Fibroblast of gingiva (primary cell): ENCODE measurements at regions not wholly inside any gene's neighbourhood (a gene's known extent, or its start where the extent isn't known, plus 50 kb on each side); places are given as distances from the start of the nearest gene placed in this dataset.

Experiments
- DNase-seq: peaks from one replicate; pipeline ENCODE4 v3.0.0-alpha.2; 2011; ENCODE audit warnings: low read depth

DNA sequence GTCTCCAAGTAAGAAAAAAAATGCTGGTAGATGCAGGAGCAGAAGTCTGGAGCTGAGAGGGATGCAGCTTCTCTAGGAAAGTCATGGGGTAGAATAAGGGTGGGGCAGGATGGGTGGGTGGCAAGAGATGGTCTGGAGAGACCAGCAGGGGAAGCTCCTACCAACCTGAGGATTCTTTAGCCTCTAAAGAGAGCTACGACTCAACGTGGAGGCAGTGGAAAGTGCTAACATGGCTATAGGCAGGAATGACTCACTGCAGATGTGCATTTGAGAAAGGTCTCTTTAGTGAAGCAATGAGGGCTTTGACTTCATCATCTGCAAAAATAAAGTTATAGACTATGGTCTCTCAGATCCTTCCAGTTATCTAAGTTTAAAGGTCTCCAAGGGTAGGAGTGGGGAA, 722.8 kb upstream of the RAB6C start:
- no peak for DNase-seq

DNA sequence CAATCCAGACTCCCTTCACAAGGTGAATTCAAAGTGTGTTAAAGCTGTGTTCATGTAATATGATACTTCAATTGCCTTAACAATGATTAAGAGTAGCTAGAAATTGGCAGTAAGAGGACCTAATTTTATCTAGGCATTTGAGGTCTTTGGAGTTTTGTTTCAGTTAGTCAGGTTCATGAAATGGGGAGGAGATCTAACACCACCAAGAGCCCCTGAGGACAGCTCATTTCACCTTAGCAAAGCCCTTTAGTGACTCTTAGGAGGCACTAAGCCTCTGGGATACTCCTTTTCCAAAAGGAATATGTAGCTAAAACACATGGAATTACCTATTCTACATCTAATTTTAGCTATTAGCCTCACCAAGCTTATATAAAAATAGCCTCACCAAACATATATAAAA, 716.5 kb upstream of the RAB6C start:
- DNase-seq = no peak

DNA sequence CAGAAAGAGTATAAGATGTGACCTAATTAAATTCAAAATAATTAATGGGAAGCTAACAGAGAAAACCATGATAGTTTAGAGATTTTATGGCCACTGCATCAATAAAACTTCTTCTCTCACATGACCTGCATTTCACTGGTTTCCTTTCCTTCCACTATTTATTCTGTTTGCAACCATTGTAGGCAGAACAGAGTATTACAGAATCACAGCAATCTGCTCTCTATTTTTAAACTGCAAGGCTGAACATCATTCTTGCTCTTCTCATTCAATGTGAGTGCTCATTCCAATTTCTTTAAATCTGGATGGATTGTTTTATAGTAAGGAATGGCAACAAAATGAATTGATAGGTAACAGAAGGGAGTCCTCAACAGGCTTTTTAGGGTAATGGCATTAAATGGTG, 715.5 kb upstream of the RAB6C start:
- no peak for DNase-seq

DNA sequence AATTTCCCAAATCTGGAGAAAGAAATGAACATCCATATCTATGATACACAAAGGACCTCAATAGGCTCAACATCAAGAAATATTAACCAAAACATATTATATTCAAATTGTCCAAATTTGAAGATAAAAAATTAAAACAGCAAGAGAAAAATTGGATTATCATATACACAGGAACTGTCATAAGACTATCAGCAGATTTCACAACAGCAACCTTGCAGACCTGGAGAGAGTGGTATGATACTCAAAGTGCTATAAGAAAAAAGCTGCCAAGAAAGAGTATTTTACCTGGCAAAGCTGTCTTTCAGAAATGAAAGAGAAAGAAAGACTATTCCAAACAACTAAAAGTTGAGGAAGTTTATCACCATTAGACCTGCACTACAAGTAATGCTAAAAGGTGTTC, 711.9 kb upstream of the RAB6C start:
- no peak for DNase-seq

DNA sequence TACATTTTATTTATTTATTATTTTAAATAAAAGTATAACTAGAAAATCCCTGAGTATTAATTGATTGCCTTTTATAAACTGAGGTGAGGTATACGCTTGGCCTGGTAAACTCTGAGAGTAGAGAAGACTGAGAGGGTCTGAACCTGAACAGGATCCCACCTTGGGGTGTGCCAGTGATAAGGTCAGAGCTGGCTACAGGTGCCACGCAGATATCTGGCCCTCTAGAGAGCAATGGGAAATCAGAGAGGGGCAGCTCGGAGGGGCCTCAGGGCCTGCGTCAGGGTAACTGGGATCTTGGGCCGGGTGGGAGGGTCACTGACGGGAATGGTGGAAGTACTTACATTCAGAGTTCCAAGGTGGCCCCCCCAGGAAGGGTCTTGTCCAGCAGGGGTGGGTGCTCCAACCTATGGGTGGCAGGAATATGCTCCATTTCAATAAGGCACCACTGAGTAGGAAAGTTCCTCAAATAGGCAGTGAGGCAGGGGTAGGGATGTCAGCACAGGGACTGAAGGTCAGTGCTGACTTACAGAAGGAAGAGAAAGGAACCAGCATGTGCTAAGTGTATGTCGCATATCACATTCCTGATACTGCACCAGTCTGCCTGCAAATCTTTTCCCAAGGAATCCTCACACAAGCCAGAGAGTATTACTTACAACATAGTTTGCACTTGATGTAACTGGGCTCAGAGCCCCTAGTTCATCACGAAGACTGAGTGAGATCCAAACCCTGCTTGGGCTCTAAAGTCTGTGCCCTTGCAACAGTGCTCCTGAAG, 706.0 kb upstream of the RAB6C start:
- no peak for DNase-seq

DNA sequence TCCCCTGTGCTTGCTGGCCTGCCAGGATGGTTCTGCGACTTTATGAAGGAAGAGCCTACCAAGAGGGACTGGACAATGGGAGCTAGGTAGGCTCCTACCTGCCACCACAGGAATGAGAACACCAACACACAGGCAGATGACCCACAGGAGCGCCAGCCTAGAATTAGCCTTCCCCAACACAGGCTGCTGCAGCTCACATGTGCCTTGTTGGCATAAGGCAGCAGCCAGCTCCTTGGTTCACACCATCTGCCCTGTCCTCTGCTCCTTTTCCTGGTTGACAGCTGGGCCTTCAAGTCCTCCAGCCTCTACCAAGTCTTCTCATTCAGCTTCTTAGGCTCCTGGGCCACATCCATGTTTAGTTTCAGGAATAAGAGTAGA, 705.4 kb upstream of the RAB6C start:
- no peak for DNase-seq

DNA sequence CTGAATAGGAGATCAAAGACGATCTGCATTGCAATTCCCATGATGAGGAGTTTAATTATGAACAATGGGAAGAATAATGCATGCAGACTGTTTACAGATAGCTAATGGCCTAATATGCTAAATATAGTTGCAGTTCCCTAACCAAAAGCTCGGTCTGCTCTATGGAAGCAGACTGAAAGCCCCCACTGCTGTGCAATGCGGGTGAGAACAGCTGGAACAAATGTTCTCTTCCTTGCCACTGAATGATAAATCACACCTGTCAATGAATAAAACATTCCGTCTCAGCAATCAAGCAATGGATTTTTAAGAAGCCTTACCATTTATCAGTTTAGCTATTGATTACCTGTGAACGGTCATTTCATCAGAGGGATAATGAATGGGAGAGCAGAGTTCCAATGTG, 704.5 kb upstream of the RAB6C start:
- no peak for DNase-seq

DNA sequence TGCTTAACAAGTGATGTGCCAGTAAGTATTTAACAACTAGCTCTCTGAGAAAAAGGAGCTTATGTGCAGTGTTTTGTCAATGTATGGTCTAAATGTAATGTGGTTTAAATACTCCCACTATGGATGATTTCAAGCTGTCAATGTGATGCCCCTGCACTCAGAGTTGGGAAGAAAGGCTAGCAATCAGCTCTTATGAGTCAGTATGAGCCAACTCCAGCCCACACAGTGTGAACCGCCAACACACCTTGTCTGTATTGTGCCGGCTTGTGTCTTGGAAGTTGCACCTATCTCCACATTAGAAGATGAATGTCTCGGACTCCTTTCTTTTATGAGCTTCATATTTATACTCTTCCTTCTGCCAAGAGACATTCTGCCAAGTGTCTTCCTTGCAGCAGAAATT, 703.8 kb upstream of the RAB6C start:
- DNase-seq = no peak

DNA sequence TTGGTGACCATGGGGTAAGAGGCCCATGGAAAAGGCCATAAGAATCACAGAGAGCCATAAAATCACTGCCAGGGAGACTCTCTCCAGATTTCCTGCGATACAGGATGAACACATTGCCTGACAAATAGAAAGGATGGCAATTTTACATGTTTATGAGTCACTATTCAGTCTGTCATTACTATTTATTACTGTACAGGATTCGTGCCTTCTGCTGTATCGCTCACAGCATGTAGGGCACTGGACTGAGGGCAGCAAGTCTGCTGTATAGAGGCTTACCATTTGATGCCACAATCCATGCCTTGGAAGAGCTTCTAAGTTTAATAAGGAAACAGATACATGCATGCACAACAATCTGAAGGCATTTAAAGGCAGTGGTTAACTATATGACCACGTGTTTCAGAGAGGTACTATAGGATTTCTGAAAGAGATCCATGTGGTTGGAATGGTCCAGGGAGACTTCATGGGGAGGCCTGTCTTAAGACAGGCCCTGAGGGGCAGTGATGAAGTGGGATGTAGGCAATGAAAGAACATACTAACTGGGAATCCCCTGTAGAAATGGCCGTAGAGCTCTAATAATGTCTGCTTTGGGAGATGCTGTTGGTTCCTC, 702.4 kb upstream of the RAB6C start:
- no peak for DNase-seq

DNA sequence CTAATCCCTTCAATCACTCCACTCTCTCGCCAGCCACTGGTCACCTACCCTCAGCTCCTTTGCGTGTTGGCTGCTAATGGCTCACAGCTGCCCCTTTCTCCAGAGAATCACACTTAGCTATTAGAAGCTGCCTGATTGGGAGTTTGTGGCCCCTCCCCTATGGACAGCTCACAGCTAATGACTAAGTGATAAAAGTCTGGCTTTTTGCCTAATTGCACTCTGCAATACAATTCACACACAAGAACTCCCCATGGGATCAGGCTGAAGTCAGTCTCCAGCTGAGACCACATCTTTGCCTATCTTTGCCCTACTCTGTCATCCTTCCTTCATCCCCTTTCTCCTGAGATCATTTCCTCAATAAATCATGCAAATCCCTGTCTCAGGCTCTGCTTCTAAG, 701.9 kb upstream of the RAB6C start:
- no peak for DNase-seq

DNA sequence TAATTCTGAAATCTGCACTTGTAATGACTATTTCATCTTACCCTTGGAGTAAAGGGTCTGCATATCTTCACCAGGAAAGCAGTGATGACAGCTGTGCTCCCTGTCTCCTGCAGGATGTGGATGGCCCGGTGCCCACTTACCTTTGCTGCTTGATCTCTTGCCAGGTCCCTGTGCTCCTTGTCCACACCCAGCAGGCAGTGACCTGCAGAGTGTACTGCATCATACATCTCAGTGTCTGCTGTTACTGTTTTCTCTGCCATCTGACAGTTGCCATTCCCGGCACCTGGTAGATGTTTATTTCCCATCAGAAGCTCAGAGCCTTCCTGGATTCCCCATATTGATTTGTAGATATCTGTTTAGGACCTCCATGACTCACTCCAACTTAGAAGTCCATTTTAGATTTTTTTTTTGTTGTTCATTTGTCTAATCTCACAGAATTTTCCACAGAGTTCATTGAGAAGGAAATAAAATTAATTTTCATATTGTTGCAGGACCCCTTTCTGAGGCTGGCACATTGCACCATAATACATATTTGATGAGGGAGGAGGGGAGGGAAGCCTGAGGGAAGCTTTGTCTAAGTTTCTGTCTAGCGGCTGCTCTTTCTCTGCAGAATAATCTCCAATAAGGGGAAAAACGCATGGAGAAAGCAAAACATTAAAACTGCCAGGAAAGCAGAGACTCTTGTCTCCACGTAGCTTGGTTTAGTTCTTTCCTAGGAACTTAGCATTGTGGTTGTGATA, 697.5 kb upstream of the RAB6C start:
- no peak for DNase-seq

DNA sequence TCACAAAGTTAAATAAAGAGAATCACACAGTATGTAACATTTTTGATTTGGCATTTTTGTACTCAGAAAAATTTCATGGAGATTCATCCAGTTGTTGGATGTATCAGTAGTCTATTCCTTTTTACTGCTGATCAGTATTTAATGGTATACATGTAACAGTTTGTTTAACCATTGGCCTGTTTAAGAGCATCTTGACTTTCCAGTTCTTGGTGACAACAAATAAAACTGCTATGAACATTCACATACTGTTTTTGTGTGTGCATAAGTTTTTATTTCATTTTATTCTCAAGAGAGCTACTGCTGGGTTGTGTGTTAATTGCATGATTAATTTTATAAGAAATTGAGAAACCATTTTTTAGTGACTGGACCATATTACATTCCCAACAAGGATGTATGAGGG, 694.5 kb upstream of the RAB6C start:
- DNase-seq = no peak

DNA sequence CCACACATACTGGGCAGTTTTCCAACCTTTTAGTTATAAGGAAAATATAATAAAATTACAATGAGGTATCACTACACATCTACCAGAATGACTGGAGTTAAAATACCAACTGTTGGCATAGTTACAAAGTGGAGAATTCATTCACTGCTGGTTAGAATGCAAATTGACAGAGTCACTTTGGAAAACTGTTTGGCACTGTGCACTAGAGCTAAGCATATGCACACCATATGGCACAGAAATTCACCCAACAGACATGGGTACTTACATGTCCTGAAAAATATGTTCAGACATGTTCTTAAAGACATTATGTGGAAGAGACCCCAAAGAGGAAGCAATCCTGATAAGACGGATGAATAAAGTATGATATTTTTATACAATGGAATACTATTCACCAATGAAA, 686.1 kb upstream of the RAB6C start:
- DNase-seq = no peak

DNA sequence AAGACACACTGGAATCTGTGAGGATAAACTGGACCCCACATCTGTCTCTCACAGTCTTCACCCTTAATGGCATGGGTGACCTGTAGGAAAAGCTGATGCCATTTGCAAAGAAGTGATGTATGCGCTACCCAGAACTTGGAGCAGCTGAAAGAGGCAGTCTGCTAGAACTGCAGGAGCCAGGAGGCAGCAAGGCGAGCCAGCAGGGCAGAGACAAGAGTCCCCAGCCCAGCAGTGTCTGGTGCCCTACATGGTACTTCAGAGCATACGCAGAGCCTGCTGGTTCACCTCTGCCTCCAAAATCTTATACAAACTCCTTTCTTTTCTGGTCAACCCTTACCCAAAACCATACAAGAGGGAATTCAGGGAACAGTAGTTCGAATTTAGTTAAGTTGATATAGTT, 683.1 kb upstream of the RAB6C start:
- DNase-seq = no peak

DNA sequence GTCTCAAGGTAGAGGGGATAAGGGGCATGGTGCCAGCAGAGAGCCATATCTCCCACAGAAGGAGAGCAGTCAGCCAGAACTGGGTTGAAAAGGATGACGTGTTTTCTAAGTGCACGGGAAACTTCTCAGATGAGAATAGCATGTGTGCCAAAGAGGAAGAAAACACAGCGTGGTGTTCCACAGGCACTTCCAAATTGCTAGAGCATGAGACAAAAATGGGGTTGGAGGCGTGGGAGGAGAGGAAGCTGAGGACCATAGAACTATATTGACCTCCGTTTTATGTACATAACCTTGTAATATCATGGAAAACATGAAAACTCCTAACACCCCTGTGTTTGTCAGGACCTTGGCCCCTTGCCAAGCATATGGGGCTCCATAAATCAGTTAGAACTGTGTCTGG, 682.7 kb upstream of the RAB6C start:
- no peak for DNase-seq

DNA sequence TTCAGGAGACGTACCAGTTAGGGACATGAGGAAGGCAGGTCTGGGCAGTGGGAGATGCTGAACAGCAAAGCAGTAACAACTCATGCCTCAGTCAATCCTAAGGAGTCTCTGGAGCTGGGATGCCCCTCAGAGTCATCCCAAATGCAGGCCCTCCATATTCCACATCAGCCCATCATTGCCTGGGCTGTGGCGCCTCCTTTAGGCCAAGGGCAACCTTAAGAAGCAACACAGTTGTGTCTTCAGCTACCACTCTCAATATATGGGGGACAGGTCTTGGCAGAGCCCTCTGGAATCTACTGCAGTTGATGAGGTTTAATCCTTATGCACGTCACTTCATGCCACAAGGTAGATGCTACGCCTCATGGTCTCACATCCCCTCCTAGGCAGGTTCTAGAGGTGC, 682.0 kb upstream of the RAB6C start:
- DNase-seq = no peak

DNA sequence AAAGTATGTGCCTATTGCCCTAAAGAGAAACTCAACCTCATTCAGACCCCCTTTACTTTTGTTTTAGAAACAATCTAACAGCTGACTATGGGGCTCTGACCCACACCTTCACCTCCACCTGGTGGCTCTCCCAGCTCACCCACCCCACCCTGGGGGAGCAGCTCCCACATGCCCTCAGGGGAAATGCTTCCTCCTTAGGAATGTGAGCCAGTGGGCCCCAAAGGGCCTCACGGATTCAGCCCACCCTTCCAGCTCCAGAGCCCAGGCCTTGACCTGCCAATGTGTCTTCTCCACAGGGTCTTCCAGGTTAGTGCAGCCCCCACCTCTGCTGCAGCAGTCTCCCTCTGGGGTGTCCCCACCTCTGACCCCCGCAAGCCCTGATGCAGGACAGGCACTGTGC, 680.1 kb upstream of the RAB6C start:
- DNase-seq = no peak

DNA sequence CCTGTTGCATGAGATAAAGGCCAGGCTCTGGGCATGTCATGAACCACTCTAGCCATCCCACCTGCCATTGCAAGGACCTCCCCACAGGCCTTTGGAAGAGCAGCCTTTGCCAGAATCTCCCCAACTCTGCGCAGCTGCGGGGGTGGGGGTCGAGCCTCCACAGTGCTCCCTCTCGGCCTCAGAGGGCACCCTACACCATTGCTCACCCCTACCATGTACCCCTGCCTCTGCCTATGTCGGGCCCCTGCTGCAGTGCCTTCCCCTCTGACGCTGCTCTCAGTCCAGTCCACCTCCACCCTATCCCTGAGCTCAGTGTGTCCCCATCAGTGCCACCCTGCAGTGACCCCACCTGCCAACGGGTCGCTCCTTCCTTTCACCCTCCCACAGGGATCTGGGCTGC, 679.7 kb upstream of the RAB6C start:
- no peak for DNase-seq

DNA sequence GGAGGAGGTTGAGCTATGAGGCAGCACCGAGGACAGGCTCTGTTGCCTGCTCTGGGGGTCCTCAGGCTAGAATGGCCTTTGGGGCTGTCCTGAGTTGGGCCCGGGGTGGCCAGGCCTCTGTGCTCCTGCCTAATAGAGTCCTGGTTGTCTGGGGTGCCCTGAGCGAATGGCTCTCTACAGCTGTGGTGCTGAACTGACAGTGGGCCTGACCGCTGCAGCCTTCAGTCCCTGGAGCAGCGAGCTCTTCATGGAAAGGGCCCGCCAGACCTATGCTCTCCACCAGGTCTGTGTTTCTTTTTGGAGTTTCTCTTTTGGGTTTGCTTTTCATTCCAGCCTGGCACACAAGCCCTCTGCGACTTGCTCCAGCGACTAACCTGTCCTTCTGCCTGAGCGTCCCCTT, 679.0 kb upstream of the RAB6C start:
- no peak for DNase-seq

DNA sequence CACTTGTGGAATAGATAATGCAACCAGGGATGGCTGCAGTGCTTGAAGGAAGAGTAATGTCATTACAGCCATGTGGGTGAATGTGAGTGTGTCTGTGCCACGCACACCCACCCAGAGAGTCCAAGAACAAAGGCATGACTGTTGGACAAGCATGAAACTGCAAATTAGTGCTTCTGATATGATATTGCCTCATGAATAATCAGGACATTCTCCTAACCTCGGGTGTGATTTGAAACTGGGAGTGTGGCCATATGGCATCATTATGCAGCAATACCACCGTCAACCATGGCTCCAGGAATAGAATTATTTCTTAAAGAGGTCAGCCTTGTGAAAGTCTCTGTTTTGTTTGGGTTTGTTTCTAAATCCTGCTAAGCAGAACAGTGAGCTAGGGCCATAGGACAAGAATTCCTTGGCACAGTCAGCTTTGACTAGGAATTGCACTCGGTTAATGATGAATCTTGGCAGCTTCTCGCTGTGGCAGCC, 678.0 kb upstream of the RAB6C start:
- DNase-seq = no peak

DNA sequence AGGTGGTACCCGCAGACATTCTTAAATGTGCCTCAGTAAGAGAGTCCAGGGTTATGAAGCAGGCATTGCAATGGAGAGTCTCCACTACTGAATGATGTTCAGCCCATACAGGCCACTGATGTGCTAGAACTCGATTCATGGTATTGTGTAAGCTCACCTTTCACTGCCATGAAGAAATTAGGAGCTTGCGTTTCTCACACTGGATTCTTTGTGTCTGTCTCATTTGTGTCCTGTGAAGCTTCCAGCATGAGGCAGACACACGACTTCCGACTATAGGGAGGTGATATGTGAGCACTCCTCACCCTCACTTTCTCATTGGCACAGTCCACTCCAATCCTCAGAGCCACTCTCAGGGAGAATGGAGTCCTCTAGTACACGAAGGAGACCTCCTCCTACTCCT, 677.4 kb upstream of the RAB6C start:
- no peak for DNase-seq

DNA sequence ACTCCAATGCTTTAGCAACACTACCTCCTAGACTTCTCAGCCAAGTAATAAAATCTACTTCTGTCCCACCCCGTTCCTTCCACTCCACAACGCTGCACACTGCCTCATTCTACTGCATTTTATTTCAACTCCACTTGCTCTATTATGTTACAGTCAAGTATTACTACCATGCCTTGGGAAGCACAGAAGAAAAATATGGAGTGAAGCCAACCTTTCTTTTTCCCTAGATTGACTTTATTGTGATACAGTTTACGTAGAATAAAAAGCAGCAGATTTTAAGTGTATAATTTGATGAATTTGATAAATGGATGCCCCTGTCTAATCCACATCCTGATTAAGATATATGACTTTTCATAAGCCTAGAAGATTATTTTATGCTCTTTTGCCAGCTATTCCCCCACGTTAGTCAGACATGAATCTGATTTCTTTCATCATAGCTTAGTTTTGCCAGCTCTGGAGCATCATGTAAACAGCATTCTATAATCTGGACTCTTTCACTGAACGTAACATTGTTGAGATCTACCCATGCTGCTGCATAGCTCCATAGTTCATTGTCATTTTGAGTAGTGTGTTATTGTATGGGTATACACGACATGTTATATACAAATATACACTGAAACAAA, 676.8 kb upstream of the RAB6C start:
- no peak for DNase-seq

DNA sequence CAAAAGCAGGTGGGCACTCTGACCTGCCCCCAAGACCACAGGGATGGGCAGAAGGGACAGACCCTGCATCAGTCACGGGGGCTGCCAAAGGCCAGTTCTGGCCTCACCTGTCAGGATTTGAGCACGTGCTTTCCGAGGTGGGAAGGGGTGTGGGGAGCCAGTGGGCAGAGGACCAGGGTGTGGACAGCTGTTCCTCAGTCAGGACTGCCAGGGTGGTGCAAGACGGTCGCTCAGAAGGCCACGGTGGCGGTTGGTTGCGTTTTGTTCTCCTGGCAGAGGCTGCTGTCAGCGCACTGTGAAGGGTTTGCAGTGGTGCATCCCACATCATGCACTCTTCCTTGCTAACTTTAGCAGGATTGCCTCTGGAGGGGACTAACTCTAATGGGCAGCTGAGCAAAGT, 665.3 kb upstream of the RAB6C start:
- no peak for DNase-seq
